GM13977 (cell line): ENCODE measurements at regions not wholly inside any gene's neighbourhood (a gene's known extent, or its start where the extent isn't known, plus 50 kb on each side); places are given as distances from the start of the nearest gene placed in this dataset.

Experiments
- DNase-seq: peaks from one replicate; pipeline ENCODE4 v3.0.0; 2012; ENCODE audit warnings: low spot score
- in situ Hi-C: fragments of 300-500 bp; cut with MboI; formaldehyde crosslinking; loops from one replicate; pipeline ENCODE4 v1.12.0; 2022; ENCODE audit warnings: low sequenced_read_pairs, low pct_unique_long_range_greater_than_20kb, mixed read lengths, inconsistent platforms; ENCODE audit not compliant: unreplicated experiment
- TF ChIP-seq, protein P1 (sequence below): IDR thresholded peaks from 2 replicates; pipeline ENCODE4 v1.5.1; 2012; ENCODE audit warnings: mild to moderate bottlenecking, control low read depth; ENCODE audit not compliant: insufficient read depth; ENCODE audit errors: extremely low read depth, missing control alignments

DNA sequence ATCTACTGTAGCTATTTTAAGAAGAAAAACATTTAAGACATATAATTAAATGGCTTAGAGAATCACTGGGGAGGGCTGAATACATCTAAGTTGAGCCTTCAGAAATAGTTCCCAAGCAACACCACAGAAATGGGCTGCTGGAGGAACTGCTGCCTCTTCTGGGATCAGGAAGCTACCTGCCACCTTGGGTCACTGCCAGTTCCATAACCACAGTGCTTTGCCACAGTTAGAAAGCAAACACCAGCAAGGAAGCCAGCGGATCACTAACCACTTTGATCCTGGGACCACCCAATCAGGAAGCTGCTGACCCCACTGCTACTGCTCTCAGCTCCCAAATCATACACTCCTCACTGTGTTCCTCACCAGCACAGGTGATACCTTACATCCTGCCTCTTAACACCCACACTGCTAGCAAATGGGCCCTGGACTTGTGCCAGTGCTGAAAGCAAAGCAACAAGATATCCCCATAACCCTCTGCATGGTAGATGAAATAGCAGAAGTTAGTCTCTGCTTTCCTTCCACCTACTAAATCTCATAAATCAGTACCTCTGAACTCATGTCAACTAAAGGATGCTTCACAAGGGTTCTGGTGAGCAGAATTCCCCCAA, 346.9 kb downstream of the DEPDC1B start:
- no peak for DNase-seq
- in situ Hi-C loops: no loop called here
- TF ChIP-seq, protein P1, sequence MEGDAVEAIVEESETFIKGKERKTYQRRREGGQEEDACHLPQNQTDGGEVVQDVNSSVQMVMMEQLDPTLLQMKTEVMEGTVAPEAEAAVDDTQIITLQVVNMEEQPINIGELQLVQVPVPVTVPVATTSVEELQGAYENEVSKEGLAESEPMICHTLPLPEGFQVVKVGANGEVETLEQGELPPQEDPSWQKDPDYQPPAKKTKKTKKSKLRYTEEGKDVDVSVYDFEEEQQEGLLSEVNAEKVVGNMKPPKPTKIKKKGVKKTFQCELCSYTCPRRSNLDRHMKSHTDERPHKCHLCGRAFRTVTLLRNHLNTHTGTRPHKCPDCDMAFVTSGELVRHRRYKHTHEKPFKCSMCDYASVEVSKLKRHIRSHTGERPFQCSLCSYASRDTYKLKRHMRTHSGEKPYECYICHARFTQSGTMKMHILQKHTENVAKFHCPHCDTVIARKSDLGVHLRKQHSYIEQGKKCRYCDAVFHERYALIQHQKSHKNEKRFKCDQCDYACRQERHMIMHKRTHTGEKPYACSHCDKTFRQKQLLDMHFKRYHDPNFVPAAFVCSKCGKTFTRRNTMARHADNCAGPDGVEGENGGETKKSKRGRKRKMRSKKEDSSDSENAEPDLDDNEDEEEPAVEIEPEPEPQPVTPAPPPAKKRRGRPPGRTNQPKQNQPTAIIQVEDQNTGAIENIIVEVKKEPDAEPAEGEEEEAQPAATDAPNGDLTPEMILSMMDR: no peak

DNA sequence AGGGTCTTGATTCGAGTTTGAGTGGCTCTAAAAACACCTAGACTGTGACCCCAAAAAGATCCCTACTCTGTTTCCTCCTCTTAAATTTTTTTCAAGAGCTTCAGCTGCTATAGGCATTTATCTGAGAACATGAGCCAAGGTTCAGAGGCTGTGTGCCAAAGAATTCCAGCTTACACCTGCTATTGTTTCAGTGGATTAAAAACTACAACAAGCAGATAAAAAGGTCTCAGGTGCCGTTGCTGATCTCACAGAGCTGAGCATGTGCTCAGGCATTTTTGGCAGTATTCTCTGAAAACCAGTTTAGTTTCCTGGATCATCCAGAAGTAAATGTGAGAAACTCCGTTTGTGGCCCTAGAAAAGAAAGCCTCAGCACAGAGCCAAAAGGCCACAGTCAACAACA, 349.2 kb downstream of the DEPDC1B start:
- DNase-seq: no peak
- in situ Hi-C loops: no loop called here
- TF ChIP-seq, protein P1: no peak

DNA sequence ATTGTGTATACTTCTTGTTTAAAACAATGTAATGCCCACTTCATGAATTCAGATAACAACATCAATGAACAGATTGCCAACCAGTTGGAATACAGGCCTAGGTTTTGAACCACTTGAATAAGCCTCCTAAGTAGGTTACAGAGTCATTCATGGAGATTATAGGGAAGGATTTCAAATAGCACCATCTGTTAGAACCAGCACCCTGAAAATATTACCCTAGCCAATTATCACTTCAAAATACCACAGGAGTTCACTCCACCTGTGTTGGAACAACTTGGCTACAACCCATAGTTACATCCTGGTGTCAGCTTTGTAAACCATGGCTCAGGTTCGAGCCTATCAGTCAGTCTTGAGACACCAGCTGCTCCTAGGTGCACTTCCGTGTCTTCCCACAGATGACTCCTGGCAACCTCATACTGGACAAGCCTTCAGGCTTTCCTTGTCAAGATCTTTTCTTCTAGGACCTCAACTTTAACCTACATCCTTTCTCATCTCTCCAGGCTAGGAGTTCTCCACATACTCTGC, 350.0 kb downstream of the DEPDC1B start:
- TF ChIP-seq, protein P1: no peak
- in situ Hi-C loops: no loop called here
- DNase-seq: no peak

DNA sequence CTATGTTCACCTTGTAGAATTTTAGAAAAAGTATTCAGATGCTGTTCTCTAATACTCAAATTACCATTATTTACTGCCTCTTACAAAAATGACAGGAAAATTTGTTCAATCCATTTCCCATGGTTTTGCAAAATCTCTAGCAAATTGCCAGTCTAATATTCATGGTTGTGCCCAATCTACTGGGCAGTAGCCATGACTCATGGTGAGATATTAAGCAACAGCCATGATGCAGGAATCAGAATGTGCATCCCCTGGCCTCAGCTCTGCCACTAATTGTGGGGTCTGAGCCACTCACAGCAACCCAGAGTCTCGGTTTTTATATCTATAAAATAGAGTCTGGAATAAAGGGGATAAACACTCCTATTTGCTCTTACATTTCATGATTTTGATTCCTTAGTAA, 353.6 kb downstream of the DEPDC1B start:
- no peak for DNase-seq

DNA sequence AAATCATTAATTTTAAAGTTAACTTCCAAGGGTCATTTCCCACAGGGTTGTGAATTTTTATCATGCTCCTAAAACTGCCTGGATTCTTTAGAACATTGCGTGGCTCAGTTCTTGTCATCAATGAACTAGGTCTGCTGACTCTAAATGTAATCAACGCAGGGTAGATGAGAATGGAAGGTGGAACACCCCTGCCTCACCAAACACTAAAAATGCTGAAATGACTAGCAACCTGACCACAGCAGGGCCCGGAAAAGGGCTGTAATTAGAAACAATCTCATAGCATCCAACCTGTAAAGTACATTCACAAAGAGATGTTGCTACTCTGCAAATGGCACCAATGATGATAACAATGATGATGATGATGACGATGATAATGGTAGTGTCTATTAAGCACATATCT, 356.9 kb downstream of the DEPDC1B start:
- DNase-seq: no peak
- TF ChIP-seq, protein P1: no peak
- in situ Hi-C loops: no loop called here

More for the DNA sequence above, 353.6 kb downstream of the DEPDC1B start:
- TF ChIP-seq, protein P1: no peak
- in situ Hi-C loops: no loop called here

DNA sequence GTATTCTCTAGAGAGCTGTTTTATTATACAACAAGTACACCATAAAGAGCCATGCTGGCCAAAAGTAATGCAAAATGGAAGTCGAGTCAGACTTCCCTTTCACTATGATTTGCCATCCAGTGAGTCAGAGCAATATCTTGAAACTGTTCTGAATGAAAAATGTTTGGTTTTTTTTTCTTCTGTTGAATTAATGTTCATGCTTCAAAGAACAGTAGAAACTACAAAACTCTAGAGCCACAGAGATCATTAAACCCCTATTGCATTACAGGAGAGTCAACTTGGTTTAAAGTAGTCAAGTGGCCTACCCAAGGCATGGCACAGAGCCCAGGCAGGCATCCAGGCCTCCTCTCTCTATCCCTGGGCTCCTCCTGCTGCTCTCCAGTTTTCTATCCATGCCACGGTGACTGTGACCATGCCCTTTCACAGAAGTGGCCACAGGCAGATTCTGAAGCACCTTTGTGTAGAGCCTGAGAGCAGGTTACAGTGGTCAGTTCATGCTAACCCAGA, 358.9 kb downstream of the DEPDC1B start:
- peak; percentile 17 for DNase-seq
- in situ Hi-C loops: no loop called here
- TF ChIP-seq, protein P1: no peak
